CD14-positive monocyte (primary cell): ENCODE measurements at regions not wholly inside any gene's neighbourhood (a gene's known extent, or its start where the extent isn't known, plus 50 kb on each side); places are given as distances from the start of the nearest gene placed in this dataset.

Experiments used
- DNase-seq, 3 donors: peaks; one replicate each; pipeline ENCODE4 v3.0.0-alpha.2; 2011 to 2022
- H2AFZ ChIP-seq: 2 replicates; pipeline ENCODE4 v1.6.0; 2012; ENCODE audit warnings: mild to moderate bottlenecking, low read depth, low read length, inconsistent platforms; ENCODE audit not compliant: insufficient read depth, poor library complexity, severe bottlenecking
- H3K27ac ChIP-seq, 2 donors: 1 replicate in 1 of 2; 2 replicates in 1 of 2; pipeline ENCODE4 v1.5.1; 2012 to 2013; ENCODE audit warnings: low read length in 2 of 2, control low read depth in 1 of 2, inconsistent platforms in 1 of 2, low read depth in 1 of 2, mild to moderate bottlenecking in 1 of 2
- H3K27me3 ChIP-seq, 2 donors: one replicate each; pipeline versions ENCODE4 v1.6.0 to v1.6.1; 2011 to 2013; ENCODE audit warnings: low read length in 2 of 2; ENCODE audit not compliant: control insufficient read depth in 2 of 2, insufficient read depth in 2 of 2
- H3K36me3 ChIP-seq, 2 donors: replicated peaks in 1 of 2; 1 replicate in 1 of 2; 2 replicates in 1 of 2; pipeline versions ENCODE4 v1.5.1 to v1.6.1; 2012 to 2013; ENCODE audit warnings: low read length in 2 of 2, control low read depth in 1 of 2, inconsistent platforms in 1 of 2, mild to moderate bottlenecking in 1 of 2; ENCODE audit not compliant: insufficient read depth in 2 of 2, control insufficient read depth in 1 of 2
- H3K4me1 ChIP-seq, 2 donors: 1 replicate in 1 of 2; 2 replicates in 1 of 2; pipeline versions ENCODE4 v1.5.1 to v1.6.1; 2012 to 2013; ENCODE audit warnings: low read length in 2 of 2, control low read depth in 1 of 2, inconsistent platforms in 1 of 2, mild to moderate bottlenecking in 1 of 2, moderate library complexity in 1 of 2; ENCODE audit not compliant: insufficient read depth in 2 of 2, control insufficient read depth in 1 of 2
- H3K4me2 ChIP-seq: replicated peaks from 2 replicates; pipeline ENCODE3; 2012; ENCODE audit warnings: low read length, moderate library complexity, mild to moderate bottlenecking; ENCODE audit not compliant: poor library complexity, severe bottlenecking; ENCODE audit errors: extremely low read depth
- H3K4me3 ChIP-seq, 3 experiments: fragments of 200-600 bp in 1 of 3; sonication (generic) in 1 of 3; replicated peaks in 1 of 3; 1 replicate in 2 of 3; 2 replicates in 1 of 3; pipeline ENCODE4 v1.5.1; 2011 to 2013; ENCODE audit warnings: low read length in 3 of 3, mild to moderate bottlenecking in 3 of 3, control low read depth in 2 of 3, low read depth in 2 of 3, inconsistent platforms in 1 of 3, moderate library complexity in 1 of 3
- H3K79me2 ChIP-seq: 2 replicates; pipeline ENCODE4 v1.6.0; 2012; ENCODE audit warnings: mild to moderate bottlenecking, control low read depth, inconsistent platforms, low read length, moderate library complexity; ENCODE audit not compliant: insufficient read depth
- H3K9ac ChIP-seq: 2 replicates; pipeline ENCODE4 v1.6.0; 2017; ENCODE audit warnings: low read length, mild to moderate bottlenecking; ENCODE audit not compliant: insufficient read depth, poor library complexity, severe bottlenecking
- H3K9me3 ChIP-seq, 2 donors: replicated peaks in 1 of 2; 1 replicate in 1 of 2; 2 replicates in 1 of 2; pipeline versions ENCODE4 v1.5.1 to v1.6.1; 2012 to 2013; ENCODE audit warnings: low read length in 2 of 2, control low read depth in 1 of 2; ENCODE audit not compliant: control insufficient read depth in 1 of 2, insufficient read depth in 1 of 2
- H4K20me1 ChIP-seq: 2 replicates; pipeline ENCODE4 v1.6.0; 2012; ENCODE audit warnings: mild to moderate bottlenecking, low read length, control low read depth, moderate library complexity; ENCODE audit not compliant: insufficient read depth
- H3K27ac Mint-ChIP-seq, 7 donors: one replicate each; pipeline ENCODE4 v1.8.0; 2020; ENCODE audit warnings: mild to moderate bottlenecking in 7 of 7, mixed read lengths in 7 of 7, moderate library complexity in 6 of 7, inconsistent platforms in 2 of 7
- H3K27me3 Mint-ChIP-seq, 3 donors: one replicate each; pipeline ENCODE4 v1.8.0; 2021 to 2022; ENCODE audit warnings: low read depth in 3 of 3, mild to moderate bottlenecking in 3 of 3, mixed read lengths in 3 of 3, moderate library complexity in 3 of 3, inconsistent platforms in 1 of 3
- H3K36me3 Mint-ChIP-seq, 2 donors: one replicate each; pipeline ENCODE4 v1.8.0; 2020; ENCODE audit warnings: mixed read lengths in 2 of 2, inconsistent platforms in 1 of 2, mild to moderate bottlenecking in 1 of 2
- H3K4me1 Mint-ChIP-seq: one replicate; pipeline ENCODE4 v1.8.0; 2020; ENCODE audit warnings: mild to moderate bottlenecking, mixed read lengths
- H3K4me3 Mint-ChIP-seq, 2 donors: one replicate each; pipeline ENCODE4 v1.8.0; 2020; ENCODE audit warnings: mild to moderate bottlenecking in 2 of 2, mixed read lengths in 2 of 2, moderate library complexity in 1 of 2
- H3K9me3 Mint-ChIP-seq, 7 donors: one replicate each; pipeline ENCODE4 v1.8.0; 2020 to 2022; ENCODE audit warnings: mixed read lengths in 7 of 7, mild to moderate bottlenecking in 6 of 7, moderate library complexity in 6 of 7, inconsistent platforms in 2 of 7
- WGBS: methylation state at CpG from one replicate; pipeline ENCODE4 v1.1.5; 2013; ENCODE audit warnings: missing lambda C conversion rate; ENCODE audit not compliant: insufficient coverage; 5-methylcytosine and 5-hydroxymethylcytosine counted together
- intact Hi-C, 2 donors: fragments of 100-400 bp; cut with micrococcal nuclease; formaldehyde crosslinking; loops; one replicate each; pipeline versions ENCODE4 v1.15.0 to v1.15.1; 2023
- TF ChIP-seq, protein P1 (sequence below): fragments of 200-600 bp; IDR thresholded peaks from one replicate; pipeline ENCODE4 v1.8.0; 2022; ENCODE audit warnings: antibody characterized with exemption, mild to moderate bottlenecking

DNA sequence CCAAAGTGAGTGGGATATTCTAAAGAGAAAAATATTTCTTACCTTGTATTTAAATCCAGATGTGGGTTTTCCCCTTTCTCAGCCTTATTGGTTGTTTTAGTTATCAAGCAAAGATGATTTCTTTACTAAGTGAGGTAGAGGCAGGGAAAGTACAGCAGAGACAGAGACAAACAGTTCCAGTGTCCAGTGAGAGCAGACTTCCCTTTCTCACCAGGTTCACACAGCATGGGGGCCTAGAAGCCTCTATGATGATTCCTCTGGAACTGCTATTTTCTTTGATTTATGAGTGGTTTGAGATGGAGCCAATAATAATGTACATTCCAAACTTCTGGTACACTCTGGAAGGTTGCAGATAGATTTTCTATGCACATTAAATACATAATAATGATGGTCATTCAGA lies 234.0 kb upstream of the MARCKS start:
- Mint-ChIP-seq H3K27me3 (peaks cover 0 to 2% (median 0%) of the 10 kb centered on the region in 3 donors), H3K36me3 (no peaks in the 10 kb centered on the region), H3K27ac (no peak overlapping the region), H3K9me3 (peaks cover 0 to 2% (median 0%) of the 10 kb centered on the region in 7 donors), H3K4me1 (peaks cover 17% of the 10 kb centered on the region), H3K4me3 (no peak overlapping the region)
- intact Hi-C loops: no loop called here
- no peaks in the 10 kb centered on the region for H3K36me3 ChIP-seq
- H3K4me3 ChIP-seq: no peak overlapping the region
- no peak overlapping the region for H2AFZ ChIP-seq
- H3K9me3 ChIP-seq: no peaks in the 10 kb centered on the region
- H3K27me3 ChIP-seq: no peaks in the 10 kb centered on the region
- H4K20me1 ChIP-seq: no peaks in the 10 kb centered on the region
- H3K4me2 ChIP-seq: no peak overlapping the region
- H3K9ac ChIP-seq: no peak overlapping the region
- peaks cover 3 to 4% of the 10 kb centered on the region in 2 donors for H3K4me1 ChIP-seq
- TF ChIP-seq, protein P1, sequence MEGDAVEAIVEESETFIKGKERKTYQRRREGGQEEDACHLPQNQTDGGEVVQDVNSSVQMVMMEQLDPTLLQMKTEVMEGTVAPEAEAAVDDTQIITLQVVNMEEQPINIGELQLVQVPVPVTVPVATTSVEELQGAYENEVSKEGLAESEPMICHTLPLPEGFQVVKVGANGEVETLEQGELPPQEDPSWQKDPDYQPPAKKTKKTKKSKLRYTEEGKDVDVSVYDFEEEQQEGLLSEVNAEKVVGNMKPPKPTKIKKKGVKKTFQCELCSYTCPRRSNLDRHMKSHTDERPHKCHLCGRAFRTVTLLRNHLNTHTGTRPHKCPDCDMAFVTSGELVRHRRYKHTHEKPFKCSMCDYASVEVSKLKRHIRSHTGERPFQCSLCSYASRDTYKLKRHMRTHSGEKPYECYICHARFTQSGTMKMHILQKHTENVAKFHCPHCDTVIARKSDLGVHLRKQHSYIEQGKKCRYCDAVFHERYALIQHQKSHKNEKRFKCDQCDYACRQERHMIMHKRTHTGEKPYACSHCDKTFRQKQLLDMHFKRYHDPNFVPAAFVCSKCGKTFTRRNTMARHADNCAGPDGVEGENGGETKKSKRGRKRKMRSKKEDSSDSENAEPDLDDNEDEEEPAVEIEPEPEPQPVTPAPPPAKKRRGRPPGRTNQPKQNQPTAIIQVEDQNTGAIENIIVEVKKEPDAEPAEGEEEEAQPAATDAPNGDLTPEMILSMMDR: no peak
- no peaks in the 10 kb centered on the region for H3K79me2 ChIP-seq
- no peak overlapping the region for H3K27ac ChIP-seq
- DNase-seq: peak in 1 of 3 donors; percentile 21

DNA sequence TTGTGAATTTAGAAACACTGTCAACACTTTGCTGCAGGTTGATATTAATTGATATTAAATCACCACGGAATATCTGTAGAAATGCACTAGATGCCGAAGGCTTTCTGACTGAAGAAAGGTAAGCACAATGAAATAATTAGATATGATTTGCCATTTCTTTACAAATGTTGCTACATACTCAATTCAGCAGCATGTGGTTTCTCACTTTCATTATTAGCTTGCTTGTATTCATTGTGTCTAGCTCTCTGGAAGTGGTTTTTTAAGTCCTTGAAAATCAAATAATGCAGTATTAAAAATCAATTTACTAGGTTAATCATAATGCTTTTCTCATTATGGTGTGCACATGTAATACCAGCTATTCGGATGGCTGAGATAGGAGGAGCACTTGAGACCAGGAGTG lies 231.3 kb upstream of the MARCKS start:
- H2AFZ ChIP-seq: no peak overlapping the region
- no peaks in the 10 kb centered on the region for H3K9me3 ChIP-seq
- no peaks in the 10 kb centered on the region for H3K27me3 ChIP-seq
- H3K27ac ChIP-seq: no peak overlapping the region
- H3K4me1 ChIP-seq: peaks cover 20% of the 10 kb centered on the region in 2 donors
- H3K4me2 ChIP-seq: no peak overlapping the region
- Mint-ChIP-seq H3K9me3 (peaks cover 0 to 2% (median 0%) of the 10 kb centered on the region in 7 donors), H3K4me1 (peaks cover 26% of the 10 kb centered on the region), H3K27me3 (peaks cover 0 to 2% (median 0%) of the 10 kb centered on the region in 3 donors), H3K4me3 (no peak overlapping the region), H3K36me3 (peaks cover 0 to 2% of the 10 kb centered on the region in 2 donors), H3K27ac (no peak overlapping the region)
- no CpG with 5 or more reads among the region's 3 CpGs for WGBS
- no peak overlapping the region for H3K4me3 ChIP-seq
- no peaks in the 10 kb centered on the region for H4K20me1 ChIP-seq
- no peaks in the 10 kb centered on the region for H3K79me2 ChIP-seq
- no peak for DNase-seq
- TF ChIP-seq, protein P1: no peak
- intact Hi-C loops: no loop called here
- no peak overlapping the region for H3K9ac ChIP-seq
- no peaks in the 10 kb centered on the region for H3K36me3 ChIP-seq
